Omental fat pad (tissue), 3 donors: ENCODE measurements at regions not wholly inside any gene's neighbourhood (a gene's known extent, or its start where the extent isn't known, plus 50 kb on each side); places are given as distances from the start of the nearest gene placed in this dataset.
"Not testable (repeated sequence)": the region's sequence is repeated elsewhere in the genome, so short reads cannot be mapped to it uniquely, and the experiment has no call there.

Source experiments
- ATAC-seq: fragments of 150-250 bp; one replicate; pipeline ENCODE4 v1.9.1; 2016; ENCODE audit warnings: mild to moderate bottlenecking, moderate library complexity; ENCODE audit not compliant: low FRiP score
- DNase-seq: peaks from one replicate; pipeline ENCODE4 v3.0.0-alpha.2; 2019; ENCODE audit warnings: low spot score
- CTCF ChIP-seq, 3 donors: fragments of 450-650 bp; IDR thresholded peaks; one replicate each; pipeline ENCODE4 v1.5.1; 2016 to 2017; ENCODE audit warnings: antibody characterized with exemption in 3 of 3, mild to moderate bottlenecking in 3 of 3, moderate library complexity in 2 of 3

- TF ChIP-seq CTCF (IDR thresholded peaks at IDR 0.05), result no peak
- no peak for DNase-seq
- no peak for ATAC-seq
These were observed 179.5 kb upstream of the ID2 start for GRCh38 chr2:8502316-8502715.

DNA sequence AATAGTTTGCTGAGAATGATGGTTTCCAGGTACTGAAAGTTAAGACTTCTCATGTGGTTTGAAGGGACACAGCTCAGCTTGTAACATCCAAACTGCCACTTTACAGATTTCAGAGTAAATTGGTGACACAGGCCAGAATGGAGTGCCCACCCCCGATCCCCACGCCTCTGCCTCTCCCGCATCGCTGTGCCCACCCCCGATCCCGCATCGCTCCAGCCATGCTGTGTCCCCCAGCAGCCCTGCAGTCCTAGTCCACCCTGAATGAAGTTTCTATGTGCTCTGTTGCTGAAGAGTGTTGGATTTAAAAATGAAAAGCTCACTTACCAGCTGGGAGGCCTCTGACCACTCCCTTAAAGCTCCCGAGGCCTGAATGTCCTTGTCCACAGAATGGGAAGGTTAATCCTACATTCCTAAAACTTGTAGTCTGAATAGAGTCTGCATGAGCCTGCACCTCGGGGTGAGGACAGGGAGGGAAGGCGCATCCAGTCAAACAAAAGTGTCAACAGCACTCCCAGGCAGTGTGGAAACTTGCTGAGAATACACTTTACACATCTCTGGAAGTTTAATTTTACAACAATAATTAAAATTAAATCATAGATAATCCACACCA lies 176.4 kb upstream of the ID2 start:
- DNase-seq (no peak), ATAC-seq (no peak)
- TF ChIP-seq CTCF (IDR thresholded peaks at IDR 0.05), result no peak

- ATAC-seq, result no peak
- no peak for DNase-seq
- no peak for TF ChIP-seq CTCF (IDR thresholded peaks at IDR 0.05)
These were observed 175.1 kb upstream of the ID2 start for GRCh38 chr2:8506746-8507145.

DNA sequence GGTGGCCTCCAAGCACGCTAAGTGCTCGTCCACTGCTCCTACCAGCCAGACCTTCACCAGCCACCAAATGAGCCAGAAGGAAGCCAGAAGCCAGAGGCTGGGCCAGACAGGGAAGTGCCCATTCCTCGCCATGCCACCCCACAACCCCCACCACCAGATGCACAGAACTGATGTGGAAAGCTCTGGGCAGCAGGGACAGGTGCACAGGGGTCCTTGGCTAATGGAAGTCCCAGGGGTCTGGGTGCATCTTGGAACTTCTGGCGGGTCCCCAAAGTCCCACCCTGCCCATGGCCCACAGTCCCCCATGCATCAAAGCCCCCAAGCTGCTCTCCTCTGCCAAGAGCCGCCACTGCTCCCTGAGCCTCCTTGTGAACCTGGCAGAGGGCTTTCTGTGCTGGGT lies 173.1 kb upstream of the ID2 start:
- DNase-seq (no peak), ATAC-seq (no peak)
- TF ChIP-seq CTCF (IDR thresholded peaks at IDR 0.05), result no peak

GRCh38 chr2:8509621-8510020 lies 172.2 kb upstream of the ID2 start:
- ATAC-seq (no peak), DNase-seq (no peak)
- TF ChIP-seq CTCF (IDR thresholded peaks at IDR 0.05), result no peak

DNA sequence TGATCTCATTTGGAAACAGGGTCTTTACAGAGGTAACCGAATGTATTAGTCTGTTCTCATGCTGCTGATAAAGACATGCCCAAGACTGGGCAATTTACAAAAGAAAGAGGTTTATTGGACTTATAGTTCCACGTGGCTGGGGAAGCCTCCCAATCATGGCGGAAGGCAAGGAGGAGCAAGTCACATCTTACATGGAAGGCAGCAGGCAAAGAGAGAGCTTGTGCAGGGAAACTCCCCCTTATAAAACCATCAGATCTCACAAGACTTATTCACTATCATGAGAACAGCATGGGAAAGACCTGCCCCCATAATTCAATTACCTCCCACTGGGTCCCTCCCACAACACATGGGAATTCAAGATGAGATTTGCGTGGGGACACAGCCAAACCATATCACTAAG lies 171.8 kb upstream of the ID2 start:
- not testable (repeated sequence) for DNase-seq, ATAC-seq

DNA sequence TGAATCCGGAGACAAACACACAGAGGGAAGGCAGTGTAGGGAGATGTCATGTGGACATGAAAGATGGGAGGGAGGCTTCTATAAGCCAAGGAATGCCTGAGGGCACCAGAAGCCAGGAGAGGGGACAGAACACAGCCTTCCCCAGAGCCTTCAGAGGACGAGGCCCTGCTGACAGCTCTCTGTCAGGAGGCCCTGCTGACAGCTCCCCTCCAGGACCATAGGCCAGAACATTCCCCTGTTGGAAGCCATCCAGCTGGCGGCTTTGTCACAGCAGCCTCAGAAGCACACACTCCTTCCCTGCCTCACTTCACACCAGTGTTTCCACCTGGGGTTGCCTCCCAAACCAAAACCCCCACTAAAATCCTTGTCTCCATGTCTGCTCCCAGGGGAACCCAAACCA lies 171.3 kb upstream of the ID2 start:
- TF ChIP-seq CTCF (IDR thresholded peaks at IDR 0.05), result no peak
- no peak for ATAC-seq
- DNase-seq, result no peak
